Vagina (tissue), 2 donors: ENCODE measurements at regions not wholly inside any gene's neighbourhood (a gene's known extent, or its start where the extent isn't known, plus 50 kb on each side); places are given as distances from the start of the nearest gene placed in this dataset.

Experiments
- POLR2A ChIP-seq, 2 donors: fragments of 450-650 bp; IDR thresholded peaks; one replicate each; pipeline ENCODE4 v1.6.1; 2017; ENCODE audit warnings: antibody characterized with exemption in 2 of 2, mild to moderate bottlenecking in 2 of 2, moderate library complexity in 2 of 2
- TF ChIP-seq, protein P1 (sequence below), 3 experiments: fragments of 450-650 bp in 2 of 3; fragments of 200-600 bp in 1 of 3; sonication (generic) in 1 of 3; IDR thresholded peaks; one replicate each; pipeline ENCODE4 v1.5.1; 2017 to 2019; ENCODE audit warnings: antibody characterized with exemption in 3 of 3, mild to moderate bottlenecking in 2 of 3, moderate library complexity in 2 of 3

DNA sequence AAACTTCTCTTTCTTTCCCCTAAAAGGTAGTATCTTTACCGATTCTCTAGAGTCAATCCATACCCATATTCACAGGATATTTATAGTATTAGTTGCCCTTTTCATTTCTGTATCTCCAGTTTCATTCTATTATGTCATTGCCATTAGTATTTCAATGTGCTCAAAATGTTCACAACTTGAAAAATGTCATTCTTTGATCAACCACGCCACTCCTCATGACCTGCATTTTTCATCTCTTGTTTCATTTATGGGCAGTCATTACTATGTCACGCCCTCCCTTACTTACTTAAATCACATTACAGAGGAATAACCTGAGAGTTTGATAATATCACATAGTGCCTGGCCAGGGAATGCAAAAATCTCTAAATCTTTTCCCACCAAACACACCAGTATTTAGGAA, 427.3 kb upstream of the GJE1 start:
- TF ChIP-seq, protein P1, sequence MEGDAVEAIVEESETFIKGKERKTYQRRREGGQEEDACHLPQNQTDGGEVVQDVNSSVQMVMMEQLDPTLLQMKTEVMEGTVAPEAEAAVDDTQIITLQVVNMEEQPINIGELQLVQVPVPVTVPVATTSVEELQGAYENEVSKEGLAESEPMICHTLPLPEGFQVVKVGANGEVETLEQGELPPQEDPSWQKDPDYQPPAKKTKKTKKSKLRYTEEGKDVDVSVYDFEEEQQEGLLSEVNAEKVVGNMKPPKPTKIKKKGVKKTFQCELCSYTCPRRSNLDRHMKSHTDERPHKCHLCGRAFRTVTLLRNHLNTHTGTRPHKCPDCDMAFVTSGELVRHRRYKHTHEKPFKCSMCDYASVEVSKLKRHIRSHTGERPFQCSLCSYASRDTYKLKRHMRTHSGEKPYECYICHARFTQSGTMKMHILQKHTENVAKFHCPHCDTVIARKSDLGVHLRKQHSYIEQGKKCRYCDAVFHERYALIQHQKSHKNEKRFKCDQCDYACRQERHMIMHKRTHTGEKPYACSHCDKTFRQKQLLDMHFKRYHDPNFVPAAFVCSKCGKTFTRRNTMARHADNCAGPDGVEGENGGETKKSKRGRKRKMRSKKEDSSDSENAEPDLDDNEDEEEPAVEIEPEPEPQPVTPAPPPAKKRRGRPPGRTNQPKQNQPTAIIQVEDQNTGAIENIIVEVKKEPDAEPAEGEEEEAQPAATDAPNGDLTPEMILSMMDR (IDR thresholded peaks at IDR 0.05), result no peak
- no peak for TF ChIP-seq POLR2A (IDR thresholded peaks at IDR 0.05)
